ENCODE measurements at regions not wholly inside any gene's neighbourhood (a gene's known extent, or its start where the extent isn't known, plus 50 kb on each side); places are given as distances from the start of the nearest gene placed in this dataset.
"Not testable (repeated sequence)": the region's sequence is repeated elsewhere in the genome, so short reads cannot be mapped to it uniquely, and the experiment has no call there.

- DNase-seq: no peak
Observed at GRCh38 chr6:85191656-85192055, 258.2 kb upstream of the NT5E start.

GRCh38 chr6:85186546-85187175 lies 263.2 kb upstream of the NT5E start:
- DNase-seq: no peak

GRCh38 chr6:85185977-85186376 lies 263.9 kb upstream of the NT5E start:
- no peak for DNase-seq

DNA sequence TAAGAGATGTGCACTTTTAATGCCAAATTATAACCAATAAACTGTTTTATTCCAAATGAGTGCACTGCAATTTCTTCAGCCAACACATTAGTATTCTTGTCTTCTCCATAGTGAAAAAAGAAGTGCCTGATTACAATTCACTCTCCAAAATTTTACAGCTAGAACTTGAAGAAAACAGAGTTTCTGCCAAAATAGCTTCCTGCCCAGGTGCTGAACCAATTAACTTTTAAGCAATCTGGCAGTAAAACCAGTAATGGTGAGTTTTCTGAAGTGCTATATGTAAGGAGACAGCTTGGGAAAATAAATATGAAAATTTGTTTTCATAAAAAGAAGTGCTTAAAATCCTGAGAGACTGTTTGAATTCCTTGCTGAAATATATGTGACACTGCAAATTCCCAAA lies 266.0 kb upstream of the NT5E start:
- no peak for DNase-seq

DNA sequence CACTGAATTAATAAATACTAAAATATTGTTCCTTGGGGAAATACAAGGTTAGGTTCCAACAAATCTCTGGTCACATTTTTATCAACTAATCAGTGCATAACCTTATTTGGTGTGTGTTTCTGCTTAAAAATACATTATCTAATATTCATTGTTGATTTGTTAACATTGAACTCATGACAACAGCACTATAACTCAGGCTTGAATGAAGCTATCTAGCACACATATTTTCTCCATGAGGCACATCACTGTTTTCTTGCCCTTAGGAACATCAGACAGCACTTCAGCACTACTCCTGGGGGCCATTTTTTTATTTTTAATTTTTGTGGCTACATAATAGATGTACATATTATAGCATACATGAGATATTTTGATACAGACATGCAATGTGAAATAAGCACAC lies 277.2 kb upstream of the NT5E start:
- DNase-seq: no peak

GRCh38 chr6:85172161-85172560 lies 277.7 kb upstream of the NT5E start:
- no peak for DNase-seq

- no peak for DNase-seq
Observed at GRCh38 chr6:85169189-85169588, 280.7 kb upstream of the NT5E start.

- no peak for DNase-seq
Observed at GRCh38 chr6:85168146-85168545, 281.7 kb upstream of the NT5E start.

DNA sequence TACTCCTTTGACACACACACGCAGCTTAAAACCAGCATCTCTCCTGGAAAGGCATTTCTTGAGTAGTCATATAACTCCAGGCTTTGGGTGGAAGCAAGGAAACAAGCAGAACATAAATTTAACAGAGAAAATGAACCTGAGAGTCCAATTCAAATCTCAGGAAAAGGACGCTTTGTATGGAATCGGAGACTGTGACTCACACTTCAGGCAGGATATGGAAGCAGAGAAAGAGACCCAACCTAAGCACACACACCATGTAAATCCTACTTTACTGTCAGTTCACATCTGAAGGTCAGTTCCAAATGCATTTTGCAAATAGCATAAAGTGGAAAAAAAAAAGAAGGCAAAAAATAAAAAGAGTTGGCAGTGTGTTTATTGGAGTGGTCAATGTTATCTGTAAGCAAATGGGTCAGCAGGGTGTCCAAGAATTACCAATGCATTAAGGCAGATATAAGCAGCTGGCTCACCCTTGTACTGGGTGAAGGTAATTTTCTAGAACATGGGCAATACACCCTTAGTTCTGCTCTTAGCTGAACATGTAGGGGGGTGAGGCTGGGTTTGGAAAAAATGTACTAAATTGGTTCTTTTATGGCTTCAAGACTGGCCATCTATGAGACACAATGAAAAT lies 283.7 kb upstream of the NT5E start:
- DNase-seq: no peak

GRCh38 chr6:85163156-85164080 lies 286.5 kb upstream of the NT5E start:
- no peak for DNase-seq

GRCh38 chr6:85157311-85157710 lies 292.6 kb upstream of the NT5E start:
- DNase-seq: no peak

DNA sequence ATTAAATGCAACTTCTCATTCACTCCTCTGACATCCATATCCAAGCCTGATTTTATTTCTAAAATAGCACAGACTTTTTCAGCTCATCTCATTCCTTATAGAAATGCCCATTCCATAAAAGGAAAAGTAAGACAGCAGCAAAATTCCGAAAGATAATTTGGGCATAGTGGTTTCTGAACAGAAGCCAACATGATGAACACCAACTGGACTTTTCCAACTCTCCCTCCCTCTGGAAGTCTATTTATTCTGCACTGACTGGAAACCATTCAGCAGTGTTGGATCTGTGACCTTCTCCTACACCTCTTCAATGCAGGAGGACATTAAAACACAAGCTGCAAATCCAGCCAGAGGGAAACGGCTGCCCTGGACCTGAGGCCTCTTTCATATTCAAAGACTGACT lies 306.2 kb upstream of the NT5E start:
- no peak for DNase-seq

- DNase-seq: no peak
Observed at GRCh38 chr6:85137865-85138264, 312.0 kb upstream of the NT5E start.

DNA sequence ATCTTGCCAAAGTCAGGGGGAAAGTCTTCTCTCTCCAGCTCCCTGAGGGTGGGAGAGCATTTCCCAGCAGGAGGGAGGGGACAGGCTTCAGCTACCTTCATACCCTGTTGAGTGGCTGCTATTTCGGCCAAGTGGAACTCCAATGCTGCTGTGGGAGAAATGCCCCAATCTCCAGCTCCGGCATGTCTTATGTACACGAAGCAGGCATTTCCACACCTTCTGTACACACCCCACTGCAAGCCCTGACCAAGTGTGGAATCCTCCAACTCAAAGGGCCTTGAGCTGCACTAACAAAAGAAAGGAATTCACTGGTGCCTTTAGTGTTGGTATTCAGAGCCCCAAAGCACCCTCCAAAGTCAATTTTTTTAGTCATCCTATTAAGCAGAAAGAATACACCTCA lies 313.6 kb upstream of the NT5E start:
- no peak for DNase-seq

DNA sequence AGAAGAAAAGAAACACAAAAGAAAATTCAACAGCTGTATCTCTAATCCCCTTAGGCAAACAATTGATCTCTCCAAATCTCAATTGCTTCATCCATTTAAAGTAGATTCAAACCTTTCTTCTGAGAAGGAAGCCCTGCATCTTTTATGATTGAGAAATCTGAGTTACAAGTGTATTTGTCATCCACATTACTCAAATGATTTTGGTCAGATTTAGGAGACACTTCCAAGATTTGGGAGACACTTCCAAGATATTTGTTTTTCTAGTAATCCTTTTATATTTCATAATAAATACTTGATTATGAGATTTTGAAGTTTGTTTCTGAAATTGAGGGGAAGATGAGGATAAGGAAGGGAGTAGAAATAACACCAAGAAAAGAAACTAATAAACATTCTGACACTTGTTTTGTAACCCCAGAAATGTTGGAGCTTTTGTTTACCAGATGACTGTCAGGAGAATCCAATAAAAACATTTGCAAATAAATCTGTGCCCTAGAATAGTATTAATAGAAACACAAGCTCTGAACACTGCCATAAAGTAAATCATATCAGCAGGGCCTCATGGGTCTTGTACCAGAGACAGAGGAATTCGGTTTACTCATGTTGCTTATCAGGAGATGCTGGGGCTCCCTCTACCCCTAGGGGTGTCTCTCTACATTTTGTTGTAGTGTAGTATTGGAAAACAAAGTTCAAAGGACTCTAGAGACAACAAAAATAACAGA lies 314.3 kb upstream of the NT5E start:
- no peak for DNase-seq

DNA sequence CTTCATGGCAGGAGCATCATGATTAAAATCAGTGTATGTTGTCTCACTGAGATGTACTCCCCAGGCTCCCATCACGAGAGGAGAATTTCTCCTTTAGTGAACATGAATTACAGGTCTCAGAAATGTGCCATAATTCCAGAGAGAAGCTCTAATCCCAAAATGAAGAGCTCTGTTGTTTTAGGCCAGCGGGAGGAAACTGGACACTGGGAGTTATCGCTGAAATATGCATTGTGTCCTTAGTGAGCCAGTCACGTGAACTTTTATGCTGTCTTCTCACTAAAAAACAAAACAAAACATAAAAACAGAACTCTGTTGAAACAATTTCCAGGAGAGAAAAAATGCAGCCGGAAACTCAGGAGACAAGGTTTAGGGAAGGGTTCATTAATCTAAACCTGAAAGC lies 315.7 kb upstream of the NT5E start:
- DNase-seq: no peak

DNA sequence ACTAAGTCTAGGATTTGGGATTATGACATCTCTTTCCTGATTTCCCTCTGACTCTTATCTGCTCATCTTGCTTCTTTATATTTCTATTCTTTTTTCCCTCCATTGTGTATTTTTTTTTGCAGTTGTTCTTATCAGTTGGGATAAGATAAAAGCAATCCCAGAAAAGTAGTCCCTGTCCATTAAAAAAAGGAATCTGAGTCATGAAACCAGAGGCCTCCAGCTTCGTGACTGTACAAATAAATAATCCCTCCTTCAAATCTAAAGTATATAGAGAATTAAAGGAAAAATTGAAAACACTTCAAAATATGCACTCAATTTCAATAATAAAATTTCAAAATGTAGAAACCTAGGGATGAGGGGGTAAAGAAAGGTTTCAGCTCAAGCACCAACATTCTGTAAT lies 317.8 kb upstream of the NT5E start:
- no peak for DNase-seq

DNA sequence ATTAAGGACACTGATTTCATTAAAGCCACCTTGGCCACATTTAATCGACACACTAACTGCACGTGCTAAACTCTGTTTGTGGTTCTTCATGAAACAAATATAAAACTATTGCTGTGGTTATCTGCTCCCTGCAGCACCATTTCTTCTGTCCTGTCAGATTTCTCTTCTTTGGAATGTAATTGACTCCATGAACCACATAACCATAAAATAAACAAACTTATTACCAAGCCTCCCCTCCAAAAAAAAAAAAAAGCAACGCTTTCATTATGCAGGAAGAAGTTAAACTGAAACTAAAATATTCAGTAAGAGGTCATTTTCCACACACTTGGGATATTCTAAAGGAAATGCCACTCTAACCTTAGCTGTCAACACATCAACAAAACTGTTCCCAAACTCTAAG lies 319.1 kb upstream of the NT5E start:
- DNase-seq: no peak

- DNase-seq: no peak
Observed at GRCh38 chr6:85129881-85130280, 320.0 kb upstream of the NT5E start.

DNA sequence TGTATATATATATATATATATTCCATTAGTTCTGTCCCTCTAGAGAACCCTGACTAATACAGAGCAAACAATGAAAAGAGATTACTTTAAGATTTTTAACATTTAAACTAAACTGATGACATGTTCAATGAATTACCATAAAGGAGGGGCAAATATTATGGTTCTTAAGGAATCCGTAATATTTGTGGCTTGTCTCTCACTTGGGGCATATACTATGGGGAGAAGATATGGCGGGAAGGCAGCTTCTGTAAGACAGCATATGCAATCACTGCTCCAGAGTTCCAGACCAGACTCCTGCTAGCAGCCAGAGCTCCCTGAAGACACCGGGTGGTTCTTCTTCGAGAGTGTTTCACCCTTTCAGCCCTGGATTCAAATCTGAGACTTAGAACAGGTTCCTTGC lies 321.1 kb upstream of the NT5E start:
- DNase-seq: no peak

DNA sequence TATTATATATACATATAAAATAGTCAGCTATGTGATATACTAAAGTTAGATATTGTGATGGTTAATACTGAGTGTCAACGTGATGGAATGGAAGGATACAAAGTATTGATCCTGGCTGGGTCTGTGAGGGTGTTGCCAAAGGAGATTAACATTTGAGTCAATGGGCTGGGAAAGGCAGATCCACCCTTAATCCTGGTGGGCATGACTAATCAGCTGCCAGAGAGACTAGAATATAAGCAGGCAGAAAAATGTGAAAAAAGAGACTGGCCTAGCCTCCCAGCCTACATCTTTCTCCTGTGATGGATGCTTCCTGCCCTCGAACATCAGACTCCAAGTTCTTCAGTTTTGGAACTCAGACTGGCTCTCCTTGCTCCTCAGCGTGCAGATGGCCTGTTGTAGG lies 321.6 kb upstream of the NT5E start:
- not testable (repeated sequence) for DNase-seq

- DNase-seq: no peak
Observed at GRCh38 chr6:85127696-85128243, 322.1 kb upstream of the NT5E start.

- DNase-seq: no peak
Observed at GRCh38 chr6:85127168-85127498, 322.8 kb upstream of the NT5E start.
